ENCODE measurements at regions not wholly inside any gene's neighbourhood (a gene's known extent, or its start where the extent isn't known, plus 50 kb on each side); places are given as distances from the start of the nearest gene placed in this dataset.
"Not testable (repeated sequence)": the region's sequence is repeated elsewhere in the genome, so short reads cannot be mapped to it uniquely, and the experiment has no call there.

DNA sequence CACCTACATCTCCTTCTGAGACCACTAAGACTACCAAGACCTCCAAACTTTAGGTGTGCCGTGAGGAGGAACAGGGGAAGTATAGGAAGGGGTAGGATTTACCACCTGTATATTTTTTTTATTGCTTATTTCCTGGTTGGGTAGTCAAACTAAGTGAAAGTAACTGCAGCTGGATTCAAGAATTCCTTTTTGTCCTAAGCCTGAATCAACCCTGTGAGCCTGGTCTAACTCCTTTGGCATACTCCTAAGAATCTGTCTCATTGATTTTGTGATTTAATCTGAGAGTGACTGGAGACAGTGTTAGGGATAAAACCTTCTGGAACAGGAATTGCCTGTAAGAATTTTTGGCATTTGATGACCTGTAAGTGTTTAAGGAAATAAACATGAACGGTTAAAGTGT is 523.5 kb upstream of the MIR17HG start:
- no peak for DNase-seq

DNA sequence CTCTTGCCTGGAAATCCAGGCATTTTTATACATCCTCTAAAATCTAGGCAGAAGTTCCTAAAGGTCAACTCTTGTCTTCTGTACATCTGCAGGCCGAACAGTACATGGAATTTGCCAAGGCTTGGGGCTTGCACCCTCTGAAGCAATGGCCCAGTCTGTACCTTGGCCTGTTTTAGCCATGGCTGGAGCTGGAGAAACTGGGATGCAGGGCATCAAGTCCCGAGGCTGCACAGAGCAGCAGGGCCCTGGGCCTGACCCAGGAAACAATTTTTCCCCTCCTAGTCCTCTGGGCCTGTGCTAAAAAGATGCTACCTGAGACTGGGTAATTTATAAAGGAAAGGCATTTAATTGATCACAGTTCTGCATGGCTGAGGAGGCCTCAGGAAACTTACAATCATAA is 520.8 kb upstream of the MIR17HG start:
- no peak for DNase-seq

DNA sequence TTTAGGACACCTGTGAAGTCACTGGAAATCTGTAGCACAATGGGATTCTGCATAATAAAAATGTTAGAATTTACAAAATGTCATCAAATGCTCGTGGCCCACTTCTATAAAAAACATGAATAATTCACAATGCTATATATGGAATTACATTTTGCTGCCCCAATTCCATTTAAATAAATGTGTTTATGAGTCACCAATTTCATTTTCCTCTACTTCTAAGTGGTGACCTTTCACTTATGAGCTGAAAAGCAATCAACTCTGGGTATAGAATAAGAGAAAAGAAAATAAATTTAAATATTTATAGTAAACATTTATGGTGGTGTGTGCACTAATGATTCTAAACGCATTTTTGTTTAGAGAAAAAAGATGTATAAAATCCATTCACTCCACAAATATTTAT is 516.7 kb upstream of the MIR17HG start:
- DNase-seq: no peak

DNA sequence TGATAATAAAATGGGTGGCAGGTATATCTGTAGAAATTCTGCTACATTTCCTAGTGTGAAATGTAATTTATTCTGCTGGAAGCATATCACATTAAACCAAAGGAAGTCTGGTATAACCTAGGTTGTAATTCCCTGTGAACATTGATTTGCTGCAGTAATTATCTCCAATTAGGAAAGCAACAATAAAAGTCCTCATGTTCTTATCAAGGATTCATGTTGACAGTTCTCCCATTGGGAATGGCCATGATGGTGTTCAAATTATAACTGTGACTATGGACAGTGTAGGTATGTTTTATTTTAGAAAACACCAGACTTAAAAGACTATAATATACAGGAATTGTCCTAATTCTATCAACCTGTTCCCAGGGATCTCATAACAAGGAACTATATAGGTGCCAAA is 513.5 kb upstream of the MIR17HG start:
- no peak for DNase-seq

DNA sequence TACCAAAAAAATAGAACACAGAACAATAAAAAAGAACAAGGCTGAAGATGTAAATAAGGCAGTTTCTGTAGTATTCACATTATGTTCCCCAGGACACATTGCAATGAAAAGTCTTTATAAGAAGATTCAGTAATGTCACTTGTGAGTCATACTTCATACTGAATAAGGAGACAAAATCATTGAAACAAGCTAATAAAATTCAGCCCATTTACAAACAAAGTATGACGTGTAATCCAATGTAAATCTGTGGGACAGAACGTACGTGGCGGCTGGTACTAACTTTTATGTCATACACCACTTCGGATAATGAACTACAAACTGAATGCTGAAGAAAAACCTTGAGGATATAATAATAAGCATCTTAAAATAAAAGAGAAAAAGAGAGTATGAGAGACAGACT is 512.8 kb upstream of the MIR17HG start:
- no peak for DNase-seq

DNA sequence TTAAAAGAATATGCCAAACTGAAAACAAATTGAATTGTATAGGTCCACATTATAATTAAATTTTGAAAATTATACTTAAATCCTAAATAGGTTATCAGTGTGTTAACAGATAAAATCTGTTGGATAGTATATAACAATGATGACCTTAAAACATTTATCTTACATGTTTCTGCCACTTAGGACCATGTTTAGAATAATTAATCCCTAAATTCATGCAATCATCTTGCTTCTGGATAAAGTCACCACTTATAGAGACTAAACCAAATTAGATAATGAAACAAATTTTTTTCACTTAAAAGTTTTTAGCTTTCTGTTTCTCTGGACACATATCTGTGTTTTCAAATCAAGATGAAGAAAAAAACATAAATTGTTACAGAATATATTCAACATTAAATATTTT is 511.7 kb upstream of the MIR17HG start:
- DNase-seq: no peak

DNA sequence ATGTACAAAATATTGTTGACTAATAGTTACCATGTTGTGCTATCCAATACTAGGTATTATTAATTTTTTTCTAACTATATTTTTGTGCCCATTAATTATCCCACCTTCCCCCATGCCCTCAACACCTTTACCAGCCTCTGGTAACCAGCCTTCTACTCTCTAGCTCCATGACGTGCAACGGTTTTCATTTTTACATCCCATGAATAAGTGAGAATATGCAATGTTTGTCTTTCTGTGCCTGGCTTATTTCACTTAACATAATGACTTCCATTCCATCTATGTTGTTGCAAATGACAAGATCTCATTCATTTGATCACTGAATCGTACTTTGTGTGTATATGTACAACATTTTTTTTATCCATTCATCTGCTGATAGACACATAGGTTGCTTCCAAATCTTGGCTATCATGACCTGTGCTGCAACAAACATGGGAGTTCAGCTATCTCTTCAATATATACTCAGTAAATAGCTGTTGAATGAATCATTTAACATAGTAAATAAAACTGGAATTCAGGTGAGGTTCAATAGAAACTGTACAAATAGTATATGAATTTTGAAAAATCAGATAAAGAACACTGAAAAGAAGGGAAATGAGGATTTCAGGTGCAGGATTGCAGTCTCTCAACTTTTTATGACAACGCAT is 509.0 kb upstream of the MIR17HG start:
- DNase-seq: no peak

DNA sequence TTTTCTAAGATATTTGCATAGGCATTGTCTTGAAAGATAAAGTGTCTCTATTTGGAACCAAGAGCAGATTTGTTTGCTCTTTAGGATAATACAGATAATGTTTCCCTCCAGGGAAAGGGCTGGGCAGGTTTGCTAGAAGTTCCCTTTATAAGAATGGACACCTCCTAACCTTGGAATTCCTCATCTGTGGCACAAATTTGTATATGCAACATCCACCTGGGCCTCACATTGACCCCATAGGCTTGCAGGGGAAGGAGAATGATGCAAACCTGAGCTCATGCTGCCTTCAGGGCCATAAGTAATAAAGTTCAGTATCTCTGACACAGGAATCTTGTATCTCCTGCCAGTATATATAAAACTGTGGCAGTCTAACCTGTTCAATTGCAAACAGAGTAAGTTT is 508.4 kb upstream of the MIR17HG start:
- no peak for DNase-seq

DNA sequence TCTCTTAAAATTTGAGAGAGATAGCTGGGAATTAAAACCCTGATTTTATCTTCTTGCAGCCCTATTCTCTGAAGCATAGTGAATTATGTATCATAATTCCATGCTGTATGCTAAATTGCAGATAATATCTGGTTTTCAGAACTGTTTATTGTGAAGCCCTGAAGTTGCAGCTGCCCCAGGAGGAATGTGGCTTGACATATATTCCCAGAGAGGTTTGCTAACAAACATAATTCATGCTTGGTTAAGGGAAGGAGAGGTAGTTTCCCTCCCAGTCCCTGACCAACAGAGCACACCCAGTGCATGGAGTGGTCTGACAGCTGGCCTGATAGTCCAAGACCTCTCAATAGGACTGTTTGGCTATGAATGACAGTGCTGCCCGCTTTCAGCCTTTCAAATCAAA is 500.6 kb upstream of the MIR17HG start:
- no peak for DNase-seq

- DNase-seq: not testable (repeated sequence)
Measured at GRCh38 chr13:90853666-90854065, 493.8 kb upstream of the MIR17HG start.

GRCh38 chr13:90857921-90858320 is 489.6 kb upstream of the MIR17HG start:
- DNase-seq: no peak

DNA sequence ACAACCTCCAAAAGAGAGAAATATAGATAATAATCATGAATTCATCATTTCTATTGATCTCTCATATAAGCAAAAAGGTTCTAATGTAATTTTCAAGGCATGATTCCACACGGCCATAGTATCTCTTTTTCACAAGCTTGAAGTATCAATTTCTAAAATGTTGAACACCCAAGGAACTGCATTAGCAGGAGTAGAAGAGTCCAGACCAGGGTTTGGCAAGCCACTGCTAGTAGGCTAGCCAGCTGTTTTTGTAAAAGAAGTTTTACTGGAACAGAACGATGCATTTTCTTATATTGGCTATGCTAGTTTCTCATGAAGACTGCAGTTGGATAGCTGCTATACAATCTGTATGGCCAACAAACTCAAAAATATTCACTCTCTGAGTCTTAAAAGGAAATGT is 481.5 kb upstream of the MIR17HG start:
- peak; percentile 26 for DNase-seq

GRCh38 chr13:90867336-90867683 is 480.2 kb upstream of the MIR17HG start:
- DNase-seq: peak; percentile 75

DNA sequence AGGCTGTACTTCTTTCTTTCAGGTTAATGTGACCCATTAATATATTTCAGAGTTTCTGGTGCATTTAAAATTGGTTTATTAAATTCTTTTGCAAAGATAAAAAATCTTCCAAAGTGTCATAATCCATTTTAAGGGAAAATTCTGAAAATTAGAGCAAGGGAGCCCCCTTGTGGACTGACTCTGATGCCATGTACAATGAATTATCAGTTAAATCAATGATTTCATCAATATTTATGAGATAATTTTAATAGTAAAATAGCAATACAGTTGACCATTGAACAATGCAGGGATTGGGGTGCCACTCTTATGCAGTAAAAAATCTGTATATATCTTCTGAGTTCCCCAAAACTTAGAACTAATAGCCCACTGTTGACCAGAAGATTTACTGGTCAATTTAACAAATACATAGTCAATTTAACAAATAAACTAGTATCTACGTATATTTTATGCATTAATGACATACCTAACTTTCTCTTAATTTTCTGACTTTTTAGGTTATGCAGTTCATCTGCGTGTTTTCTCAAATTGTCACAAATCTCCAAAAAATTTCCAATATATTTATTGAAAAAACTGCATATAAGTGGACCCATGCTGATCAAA is 479.1 kb upstream of the MIR17HG start:
- peak; percentile 47 for DNase-seq

- no peak for DNase-seq
Measured at GRCh38 chr13:90869580-90869979, 477.9 kb upstream of the MIR17HG start.

DNA sequence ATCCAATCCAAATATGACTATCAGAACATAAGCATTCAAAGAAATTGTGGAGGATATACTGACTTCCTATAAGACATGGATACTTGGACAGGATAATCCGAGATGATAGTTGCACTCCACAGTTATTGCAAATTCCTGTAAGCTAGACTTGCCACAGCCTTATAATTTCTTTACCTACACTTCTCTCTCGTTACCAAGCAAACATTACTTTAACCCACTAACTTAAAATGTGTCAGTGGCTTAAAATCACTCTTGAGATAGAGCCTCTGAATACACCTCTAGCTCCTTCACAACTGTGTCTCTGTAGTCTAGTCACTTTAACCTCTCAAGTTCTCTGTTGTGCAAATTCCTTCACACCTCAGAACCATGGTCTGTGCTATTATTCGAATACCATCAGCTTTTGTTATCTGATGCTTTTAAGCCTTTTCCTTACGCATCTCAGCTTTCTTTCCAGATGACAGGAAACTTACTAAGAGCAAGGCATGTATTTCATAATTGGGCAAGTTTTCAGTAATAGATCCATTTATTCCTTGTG is 474.9 kb upstream of the MIR17HG start:
- no peak for DNase-seq

DNA sequence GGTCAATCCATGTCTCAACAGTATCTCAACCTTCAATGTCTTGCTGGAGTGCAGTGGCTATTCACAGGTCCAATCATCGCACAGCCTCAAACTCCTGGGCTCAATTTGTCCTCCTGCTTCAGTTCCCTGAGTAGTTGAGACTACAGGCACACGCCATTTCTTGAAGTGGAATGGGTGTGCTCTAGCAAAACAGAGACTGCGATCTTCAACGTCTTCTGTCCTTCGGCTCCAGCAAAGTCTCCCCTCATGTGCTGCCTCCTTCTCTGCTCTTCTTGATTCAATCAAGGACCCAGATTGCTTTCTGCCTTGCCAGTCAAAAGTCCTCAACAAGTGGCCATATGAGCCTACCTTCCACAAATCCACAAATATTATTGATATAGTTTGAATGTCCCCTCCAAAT is 466.7 kb upstream of the MIR17HG start:
- no peak for DNase-seq

- DNase-seq: no peak
Measured at GRCh38 chr13:90882551-90882950, 464.9 kb upstream of the MIR17HG start.

DNA sequence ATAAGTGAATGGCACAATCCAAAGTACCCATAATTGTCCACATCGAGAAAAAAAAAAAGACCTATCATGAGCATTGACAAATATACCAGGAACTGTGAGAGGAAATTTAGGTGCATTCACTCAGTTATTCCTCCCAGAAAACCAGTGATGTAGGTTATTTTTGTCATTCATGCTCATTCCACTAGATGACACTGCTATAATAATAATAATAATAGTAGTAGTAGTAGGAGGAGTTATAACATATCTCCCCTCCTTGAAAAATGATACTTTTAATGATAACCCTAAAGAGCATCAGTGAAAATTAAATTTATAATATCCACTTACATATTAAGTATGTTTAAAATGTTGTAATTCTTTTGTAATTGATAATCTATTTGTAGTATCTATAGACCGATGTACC is 463.9 kb upstream of the MIR17HG start:
- DNase-seq: no peak

GRCh38 chr13:90884066-90884465 is 463.4 kb upstream of the MIR17HG start:
- no peak for DNase-seq

GRCh38 chr13:90889906-90890834 is 457.3 kb upstream of the MIR17HG start:
- peak; percentile 3 for DNase-seq

- DNase-seq: no peak
Measured at GRCh38 chr13:90891329-90891728, 456.2 kb upstream of the MIR17HG start.

DNA sequence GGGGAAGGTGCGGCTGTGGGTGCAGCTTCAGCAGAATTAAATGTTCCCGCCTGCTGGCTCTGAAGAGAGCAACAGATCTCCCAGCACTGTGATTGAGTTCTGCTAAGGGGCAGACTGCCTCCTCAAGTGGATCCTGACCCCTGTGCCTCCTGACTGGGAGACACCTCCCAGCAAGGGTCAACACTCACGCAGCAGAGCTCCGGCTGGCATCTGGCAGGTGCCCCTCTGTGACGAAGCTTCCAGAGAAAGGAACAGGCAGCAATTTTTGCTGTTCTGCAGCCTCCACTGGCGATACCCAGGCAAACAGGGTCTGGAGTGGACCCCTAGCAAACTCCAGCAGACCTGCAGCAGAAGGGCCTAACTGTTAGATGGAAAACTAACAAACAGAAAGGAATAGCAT is 454.3 kb upstream of the MIR17HG start:
- not testable (repeated sequence) for DNase-seq

Data from tongue (tissue), 1 donor.